DMS53 treated with DMSO at 0.1 percent for 48 hours (cell line): ENCODE measurements at regions not wholly inside any gene's neighbourhood (a gene's known extent, or its start where the extent isn't known, plus 50 kb on each side); places are given as distances from the start of the nearest gene placed in this dataset.
"Not testable (repeated sequence)": the region's sequence is repeated elsewhere in the genome, so short reads cannot be mapped to it uniquely, and the experiment has no call there.

Experiments used
- DNase-seq: peaks from one replicate; lab custom pipeline; 2025; ENCODE audit not compliant: unreplicated experiment; lab: John Stamatoyannopoulos, UW

DNA sequence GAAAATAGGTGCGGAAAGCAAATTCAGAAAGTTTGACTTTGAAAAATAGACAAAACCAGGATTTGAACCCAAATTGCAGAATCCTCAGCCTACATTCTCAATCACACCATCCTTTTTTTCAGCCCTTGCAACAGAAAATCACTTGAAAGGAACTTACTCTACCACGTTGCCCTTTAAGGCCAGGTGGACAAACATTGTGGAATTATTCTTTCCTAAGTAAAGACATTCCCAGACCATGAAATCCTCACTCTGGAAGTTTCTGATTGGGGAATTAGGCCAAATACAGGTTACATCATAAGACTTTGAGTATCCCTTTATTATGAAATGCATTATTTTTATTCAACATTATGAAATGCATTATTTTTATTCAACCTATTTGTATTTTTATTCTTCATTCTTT lies 259.4 kb downstream of the RAD51AP2 start:
- no peak for DNase-seq

DNA sequence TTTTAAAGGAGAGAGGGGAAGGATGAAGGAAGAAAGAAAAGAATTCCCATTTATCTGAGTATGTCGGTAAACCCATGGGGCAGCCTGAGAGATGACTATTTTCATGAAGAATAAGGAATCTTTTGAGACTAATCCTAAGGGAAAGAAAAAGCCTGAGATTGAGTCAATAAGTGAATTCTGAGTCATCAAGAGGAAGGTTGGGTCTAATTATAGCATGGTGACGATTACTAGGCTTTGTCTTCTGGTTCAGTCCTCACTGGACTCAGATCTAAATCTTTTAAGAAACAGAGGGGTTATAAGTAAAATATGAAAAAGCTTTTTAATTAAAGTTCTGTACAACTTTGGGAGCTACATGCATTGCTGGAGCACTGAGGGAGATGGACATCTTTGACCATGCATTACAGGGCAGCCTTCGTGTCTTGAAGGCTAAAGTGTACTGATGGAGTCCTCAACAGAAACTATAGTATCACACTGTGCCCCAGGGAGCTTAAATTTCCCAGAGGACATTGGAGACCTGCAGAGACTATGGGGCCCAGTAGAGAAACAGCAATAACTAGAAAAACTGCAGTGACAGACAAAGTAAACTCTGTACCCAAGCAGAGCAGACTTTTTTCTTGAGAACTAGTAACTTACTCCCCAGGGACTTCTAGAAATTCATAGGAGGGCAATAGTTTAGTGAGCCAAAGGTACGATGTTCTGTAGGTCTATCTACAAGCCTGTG lies 260.9 kb downstream of the RAD51AP2 start:
- no peak for DNase-seq

DNA sequence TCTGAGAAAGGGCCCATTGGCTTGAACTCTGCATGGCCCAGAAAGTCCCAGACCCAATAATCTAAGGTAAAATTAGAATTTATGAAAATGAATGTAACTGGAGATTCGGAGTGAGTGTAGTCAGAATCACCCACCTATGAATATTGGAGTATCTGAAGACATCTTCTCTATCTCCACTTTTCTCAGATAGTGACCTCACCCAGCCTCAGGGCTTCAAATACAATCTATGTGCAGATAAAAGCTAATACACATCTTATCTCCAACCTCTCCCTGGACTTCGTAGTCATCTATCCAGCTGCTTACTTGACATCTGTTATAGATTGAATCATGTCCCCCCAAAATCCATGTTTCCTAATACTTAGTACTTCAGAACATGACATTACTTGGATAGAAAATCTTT lies 263.2 kb downstream of the RAD51AP2 start:
- DNase-seq, result no peak

GRCh38 chr2:17254421-17254820 lies 263.8 kb downstream of the RAD51AP2 start:
- DNase-seq, result no peak

DNA sequence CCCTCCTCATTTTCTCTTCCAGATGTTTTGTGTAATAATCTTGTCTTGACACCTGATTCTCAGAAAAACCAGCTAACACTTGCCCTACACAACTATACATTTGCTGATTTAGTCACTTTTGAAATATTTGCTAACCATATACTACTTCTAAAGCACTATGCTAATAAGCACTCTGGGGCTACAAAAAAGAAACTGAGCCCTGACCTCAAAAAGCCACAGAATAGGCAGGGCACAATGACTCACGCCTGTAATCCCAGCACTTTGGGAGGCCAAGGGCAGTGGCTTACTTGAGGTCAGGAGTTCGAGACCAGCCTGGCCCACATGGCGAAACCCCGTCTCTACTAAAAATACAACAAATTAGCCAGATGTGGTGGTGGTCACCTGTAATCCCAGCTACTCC lies 266.0 kb downstream of the RAD51AP2 start:
- DNase-seq, result no peak

- no peak for DNase-seq
These were observed 267.1 kb downstream of the RAD51AP2 start for GRCh38 chr2:17251171-17251570.

GRCh38 chr2:17249249-17249648 lies 269.0 kb downstream of the RAD51AP2 start:
- DNase-seq, result no peak

GRCh38 chr2:17245906-17246305 lies 272.3 kb downstream of the RAD51AP2 start:
- DNase-seq, result no peak

- DNase-seq, result no peak
These were observed 275.3 kb downstream of the RAD51AP2 start for GRCh38 chr2:17242813-17243485.

DNA sequence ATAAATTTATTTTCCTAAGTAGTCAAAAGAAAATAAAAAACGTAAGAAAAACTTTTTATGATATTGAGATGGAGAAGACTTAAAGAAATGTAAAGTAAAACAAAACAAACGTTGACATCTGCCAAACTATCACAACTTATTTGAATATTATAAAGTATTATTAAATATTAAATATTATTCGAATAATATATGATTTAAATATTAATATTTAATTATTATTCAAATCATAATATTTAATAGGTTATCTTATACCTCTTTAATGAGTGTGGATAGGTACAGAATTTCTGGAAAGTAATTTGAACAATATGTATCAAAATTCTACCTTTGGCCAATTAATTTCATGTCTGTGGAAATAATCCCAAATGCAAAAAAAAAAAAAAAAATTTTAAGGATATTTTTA lies 278.7 kb downstream of the RAD51AP2 start:
- no peak for DNase-seq

DNA sequence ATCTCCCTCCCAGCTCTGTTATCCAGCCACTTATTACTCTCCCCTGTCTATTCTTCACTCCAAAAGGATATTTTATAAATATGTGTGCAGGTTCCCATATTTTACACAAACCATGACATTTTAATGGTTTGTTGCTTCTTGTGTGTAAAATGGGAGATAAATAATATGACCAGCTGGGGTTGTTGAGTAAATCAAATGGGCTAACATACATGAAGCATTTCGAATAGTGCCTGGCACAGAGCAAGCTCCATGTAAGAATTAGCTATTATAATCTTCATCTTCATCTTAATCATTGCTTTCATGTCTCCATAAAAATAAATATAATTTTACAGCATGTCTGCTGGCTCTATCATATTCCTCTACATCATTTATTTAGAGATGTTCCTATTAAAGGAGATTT lies 283.1 kb downstream of the RAD51AP2 start:
- DNase-seq, result no peak

- no peak for DNase-seq
These were observed 285.3 kb downstream of the RAD51AP2 start for GRCh38 chr2:17232776-17233556.

- no peak for DNase-seq
These were observed 286.8 kb downstream of the RAD51AP2 start for GRCh38 chr2:17231394-17231965.

GRCh38 chr2:17229414-17229813 lies 288.8 kb downstream of the RAD51AP2 start:
- no peak for DNase-seq

DNA sequence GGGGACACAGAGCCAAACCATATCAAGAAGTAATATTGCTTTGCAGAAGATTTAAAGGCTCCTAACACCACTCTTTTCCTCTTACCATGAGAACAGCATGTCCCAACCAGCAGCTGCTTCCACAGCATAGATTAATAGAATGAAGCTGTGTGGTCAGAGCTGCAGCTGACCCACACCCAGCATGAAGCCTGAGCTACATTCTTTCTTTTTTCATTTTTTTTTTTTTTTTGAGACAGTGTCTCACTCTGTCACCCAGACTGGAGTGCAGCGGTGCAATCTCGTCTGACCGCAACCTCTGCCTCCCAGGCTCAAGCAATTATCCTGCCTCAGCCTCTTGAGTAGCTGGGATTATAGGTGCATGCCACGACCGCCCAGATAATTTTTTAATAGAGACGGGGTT lies 289.8 kb downstream of the RAD51AP2 start:
- DNase-seq, result no peak

GRCh38 chr2:17227856-17228255 lies 290.4 kb downstream of the RAD51AP2 start:
- no peak for DNase-seq

DNA sequence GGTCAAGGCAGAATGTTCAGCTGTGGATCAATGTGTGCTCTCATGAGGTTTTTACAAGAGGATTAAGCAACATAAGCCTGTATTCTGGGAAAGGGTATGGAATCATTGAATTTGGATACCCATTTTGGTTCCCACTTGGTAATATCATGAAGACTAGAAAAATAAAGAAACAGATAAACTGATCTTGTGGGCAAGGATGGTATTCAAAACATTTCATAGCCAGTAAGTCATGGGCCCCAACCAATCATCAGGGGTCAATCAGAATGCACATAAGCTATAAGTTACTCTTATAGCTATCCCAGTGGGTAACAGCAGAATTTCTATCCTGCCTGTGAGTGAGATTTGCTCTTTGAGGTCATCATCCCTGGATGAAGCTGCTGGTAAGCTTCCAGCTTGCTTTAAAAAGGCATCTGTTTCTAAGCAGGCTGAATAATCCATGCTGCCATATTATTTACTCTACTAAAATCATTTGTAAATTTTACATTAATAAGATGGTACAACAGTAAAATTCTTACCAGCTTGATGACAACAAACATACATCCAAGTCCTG lies 291.2 kb downstream of the RAD51AP2 start:
- DNase-seq, result no peak

DNA sequence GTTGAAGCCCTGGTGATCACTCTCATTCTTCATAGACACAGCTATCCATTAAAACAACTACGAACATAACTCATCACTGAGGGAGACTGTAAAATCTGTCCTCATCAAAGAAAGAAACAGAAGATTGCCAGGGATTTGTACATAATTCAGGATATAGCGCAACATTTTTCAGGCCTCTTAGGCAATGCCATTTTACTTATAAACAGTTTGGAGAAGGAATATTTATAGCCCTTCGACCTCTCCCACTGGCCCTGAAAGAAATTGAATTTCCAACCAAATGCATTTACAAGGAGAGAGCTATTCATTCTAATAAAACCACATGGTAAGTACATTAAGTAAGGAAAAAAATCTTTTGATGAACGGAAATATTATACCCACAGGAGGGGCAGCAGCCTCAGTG lies 295.0 kb downstream of the RAD51AP2 start:
- DNase-seq, result no peak

GRCh38 chr2:17208511-17208910 lies 309.7 kb downstream of the RAD51AP2 start:
- no peak for DNase-seq

- DNase-seq, result no peak
These were observed 311.5 kb downstream of the RAD51AP2 start for GRCh38 chr2:17206771-17207170.

GRCh38 chr2:17204214-17204613 lies 314.0 kb downstream of the RAD51AP2 start:
- DNase-seq, result not testable (repeated sequence)
